22Rv1 (cell line): ENCODE measurements at regions not wholly inside any gene's neighbourhood (a gene's known extent, or its start where the extent isn't known, plus 50 kb on each side); places are given as distances from the start of the nearest gene placed in this dataset.
"Not testable (repeated sequence)": the region's sequence is repeated elsewhere in the genome, so short reads cannot be mapped to it uniquely, and the experiment has no call there.

Experiments
- H3K27ac ChIP-seq: fragments of 450-650 bp; 2 replicates; pipeline ENCODE4 v1.5.1; 2017
- ZFX ChIP-seq: fragments of 450-650 bp; IDR thresholded peaks from 2 replicates; pipeline ENCODE4 v1.6.1; 2017; ENCODE audit warnings: antibody characterized with exemption, borderline replicate concordance
- TF ChIP-seq, protein P1 (sequence below): fragments of 450-650 bp; IDR thresholded peaks from 2 replicates; pipeline ENCODE4 v1.5.1; 2017; ENCODE audit warnings: mild to moderate bottlenecking

DNA sequence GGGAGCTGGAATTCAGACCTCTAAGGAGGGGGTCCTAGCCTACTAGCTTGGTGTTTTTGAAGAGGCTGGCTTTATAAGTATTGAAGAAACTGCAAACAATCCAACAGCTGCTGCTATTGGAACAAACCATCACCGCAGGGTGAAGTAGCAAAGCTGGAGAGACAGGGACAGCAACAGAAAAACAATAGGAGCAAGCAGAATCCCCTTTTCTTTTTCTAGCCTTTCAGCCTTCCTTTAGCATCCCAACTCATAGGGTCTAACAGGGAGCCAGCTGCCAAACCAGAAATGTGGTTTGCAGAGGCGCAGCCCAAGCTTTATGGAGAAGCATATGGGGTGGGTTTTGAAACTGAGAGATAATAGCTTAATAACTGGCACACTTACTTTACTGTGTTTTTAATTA, 106.2 kb upstream of the CHMP2B start:
- H3K27ac ChIP-seq, result no peak overlapping the region
- TF ChIP-seq, protein P1, sequence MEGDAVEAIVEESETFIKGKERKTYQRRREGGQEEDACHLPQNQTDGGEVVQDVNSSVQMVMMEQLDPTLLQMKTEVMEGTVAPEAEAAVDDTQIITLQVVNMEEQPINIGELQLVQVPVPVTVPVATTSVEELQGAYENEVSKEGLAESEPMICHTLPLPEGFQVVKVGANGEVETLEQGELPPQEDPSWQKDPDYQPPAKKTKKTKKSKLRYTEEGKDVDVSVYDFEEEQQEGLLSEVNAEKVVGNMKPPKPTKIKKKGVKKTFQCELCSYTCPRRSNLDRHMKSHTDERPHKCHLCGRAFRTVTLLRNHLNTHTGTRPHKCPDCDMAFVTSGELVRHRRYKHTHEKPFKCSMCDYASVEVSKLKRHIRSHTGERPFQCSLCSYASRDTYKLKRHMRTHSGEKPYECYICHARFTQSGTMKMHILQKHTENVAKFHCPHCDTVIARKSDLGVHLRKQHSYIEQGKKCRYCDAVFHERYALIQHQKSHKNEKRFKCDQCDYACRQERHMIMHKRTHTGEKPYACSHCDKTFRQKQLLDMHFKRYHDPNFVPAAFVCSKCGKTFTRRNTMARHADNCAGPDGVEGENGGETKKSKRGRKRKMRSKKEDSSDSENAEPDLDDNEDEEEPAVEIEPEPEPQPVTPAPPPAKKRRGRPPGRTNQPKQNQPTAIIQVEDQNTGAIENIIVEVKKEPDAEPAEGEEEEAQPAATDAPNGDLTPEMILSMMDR, result no peak
- no peak for TF ChIP-seq ZFX

- no peak overlapping the region for H3K27ac ChIP-seq
- TF ChIP-seq, protein P1, result no peak
- TF ChIP-seq ZFX, result no peak
Measured at GRCh38 chr3:87120236-87120635, 106.9 kb upstream of the CHMP2B start.

- H3K27ac ChIP-seq, result no peak overlapping the region
- no peak for TF ChIP-seq ZFX
- TF ChIP-seq, protein P1, result no peak
Measured at GRCh38 chr3:87109465-87109864, 117.6 kb upstream of the CHMP2B start.

- H3K27ac ChIP-seq, result no peak overlapping the region
- TF ChIP-seq, protein P1, result no peak
- TF ChIP-seq ZFX, result no peak
Measured at GRCh38 chr3:87101861-87102625, 111.1 kb upstream of the VGLL3 start.

- not testable (repeated sequence) for H3K27ac ChIP-seq
Measured at GRCh38 chr3:87097733-87098132, 106.8 kb upstream of the VGLL3 start.

DNA sequence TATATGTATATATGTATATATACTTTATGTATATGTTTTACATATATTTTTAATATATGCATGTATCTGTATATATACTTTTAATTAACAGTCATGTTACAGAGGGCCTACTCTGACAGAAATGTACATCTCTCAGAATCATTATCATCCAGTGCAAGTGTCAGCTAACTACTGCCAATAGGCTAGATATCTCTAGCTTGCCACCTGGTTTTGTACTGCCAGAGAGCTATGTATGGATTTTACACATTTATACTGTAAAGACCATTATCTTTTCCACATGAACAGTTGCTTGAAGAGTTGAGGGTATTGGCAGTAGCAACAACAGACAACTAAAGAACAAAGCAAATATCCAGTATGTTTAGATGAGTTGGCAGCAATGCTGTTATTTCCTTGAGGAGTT, 99.7 kb upstream of the VGLL3 start:
- TF ChIP-seq, protein P1, result no peak
- TF ChIP-seq ZFX, result no peak
- H3K27ac ChIP-seq, result no peak overlapping the region

GRCh38 chr3:87088993-87089841, 98.3 kb upstream of the VGLL3 start:
- TF ChIP-seq ZFX, result no peak
- TF ChIP-seq, protein P1, result no peak
- no peak overlapping the region for H3K27ac ChIP-seq
